Left ventricle myocardium superior (tissue), 1 donor: ENCODE measurements at regions not wholly inside any gene's neighbourhood (a gene's known extent, or its start where the extent isn't known, plus 50 kb on each side); places are given as distances from the start of the nearest gene placed in this dataset.

Experiments
- ATAC-seq: fragments of 200-7000 bp; cut with Tn5 transposase; one replicate; pipeline ENCODE4 v1.9.1; 2020; ENCODE audit warnings: mild to moderate bottlenecking, moderate library complexity
- DNase-seq: peaks from one replicate; pipeline ENCODE4 v3.0.0-alpha.2; 2020
- intact Hi-C: fragments of 100-400 bp; cut with micrococcal nuclease; formaldehyde crosslinking; loops from one replicate; pipeline ENCODE4 v1.11.0; 2022
- donor health status: DM: no; HTN: yes; CAD: no; lungs with severe emphysema.

GRCh38 chr10:83968052-83968451, 171.3 kb upstream of the GHITM start:
- DNase-seq, result no peak
- no peak for ATAC-seq
- intact Hi-C loops, result no loop called here

DNA sequence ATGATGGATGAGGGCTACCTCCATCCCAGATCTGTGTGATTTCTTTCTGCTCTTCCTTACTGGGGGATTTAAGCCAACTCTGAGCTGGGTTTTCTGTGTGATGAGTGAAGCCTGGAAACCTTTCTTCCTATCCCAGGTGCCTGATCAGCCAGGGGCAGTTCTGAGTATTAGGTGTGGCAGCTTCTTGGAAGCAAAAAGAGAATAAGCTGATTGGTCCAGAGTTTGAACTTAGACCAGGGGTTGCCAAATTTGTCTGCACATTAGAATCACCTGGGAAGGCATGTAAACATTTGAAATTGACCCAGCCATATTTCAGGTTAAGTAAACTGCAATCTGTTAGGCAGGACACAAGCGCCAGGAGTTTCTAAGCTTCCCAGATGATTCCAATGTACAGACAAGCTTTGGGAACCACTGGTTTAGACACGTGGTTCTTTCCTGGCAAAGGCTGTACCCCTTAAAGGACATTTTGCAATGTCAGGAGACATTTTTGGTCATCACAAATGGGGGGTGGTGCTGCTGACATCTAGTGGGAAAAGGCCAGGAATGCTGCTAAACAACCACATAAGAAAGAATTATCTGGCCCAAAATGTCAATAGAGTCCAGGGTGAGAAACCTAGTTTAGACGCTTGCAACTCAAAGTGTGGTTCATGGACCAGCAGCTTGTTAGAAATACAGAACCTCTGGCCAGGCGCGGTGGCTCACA, 160.5 kb upstream of the GHITM start:
- ATAC-seq (no peak), DNase-seq (no peak)
- intact Hi-C loops, result no loop called here

- ATAC-seq (no peak), DNase-seq (no peak)
- intact Hi-C loops, result no loop called here
Measured at GRCh38 chr10:83982812-83983211, 156.5 kb upstream of the GHITM start.

DNA sequence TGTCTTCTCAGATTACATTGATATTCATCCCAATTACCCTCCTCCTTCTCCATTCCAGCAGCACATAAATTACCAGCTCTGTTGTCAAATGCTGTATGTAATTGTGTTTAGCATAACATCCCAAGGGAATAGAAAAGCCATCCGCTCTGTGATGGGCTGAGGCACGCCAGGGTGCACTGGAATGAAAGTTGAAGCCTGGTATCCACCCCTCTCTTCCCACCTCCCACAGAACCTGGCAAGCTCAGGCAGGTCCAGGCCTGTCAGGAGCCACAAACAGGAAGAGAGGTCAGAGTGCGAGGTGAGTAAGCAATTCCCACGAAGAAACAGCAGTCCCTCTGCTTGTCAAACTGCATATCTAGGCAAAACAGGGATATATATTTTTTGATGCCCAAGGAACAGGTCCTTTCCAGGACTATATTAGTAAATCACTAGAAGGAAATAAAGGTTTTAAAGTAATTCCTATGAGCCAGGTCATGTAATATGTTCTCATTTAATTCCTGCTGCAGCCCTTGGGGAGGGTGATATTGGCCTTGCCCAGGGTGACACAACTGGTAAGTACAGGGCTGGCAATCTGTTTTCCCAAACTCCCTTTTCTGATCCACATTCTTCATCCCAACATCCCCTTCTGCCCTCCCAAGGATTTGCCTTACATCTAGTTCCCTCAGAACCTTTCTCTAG, 155.6 kb upstream of the GHITM start:
- intact Hi-C loops, result no loop called here
- ATAC-seq (no peak), DNase-seq (no peak)

GRCh38 chr10:83984256-83984640, 155.1 kb upstream of the GHITM start:
- DNase-seq (no peak), ATAC-seq (no peak)
- intact Hi-C loops, result no loop called here

GRCh38 chr10:83986800-83987199, 152.5 kb upstream of the GHITM start:
- no peak for DNase-seq
- intact Hi-C loops, result no loop called here
- ATAC-seq, result no peak

DNA sequence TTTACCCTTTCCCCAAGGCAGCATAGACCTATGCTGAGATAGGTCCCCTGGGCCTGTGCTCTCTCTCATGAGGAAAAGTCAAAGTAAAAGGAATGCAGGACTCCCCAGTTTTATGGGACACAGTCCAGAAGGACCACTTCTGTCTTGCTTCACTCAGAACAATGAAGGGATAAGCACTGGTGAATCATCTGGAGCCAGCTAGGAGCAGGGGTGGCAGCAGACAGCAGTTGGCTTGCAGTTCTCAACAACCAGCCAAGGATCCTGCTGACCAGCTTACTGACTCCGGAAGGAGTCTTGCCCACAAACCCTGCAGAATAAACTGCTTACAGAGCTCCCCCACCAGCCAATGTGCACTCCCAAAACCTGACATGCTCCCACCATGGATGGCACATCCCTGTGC, 152.1 kb upstream of the GHITM start:
- intact Hi-C loops, result no loop called here

DNA sequence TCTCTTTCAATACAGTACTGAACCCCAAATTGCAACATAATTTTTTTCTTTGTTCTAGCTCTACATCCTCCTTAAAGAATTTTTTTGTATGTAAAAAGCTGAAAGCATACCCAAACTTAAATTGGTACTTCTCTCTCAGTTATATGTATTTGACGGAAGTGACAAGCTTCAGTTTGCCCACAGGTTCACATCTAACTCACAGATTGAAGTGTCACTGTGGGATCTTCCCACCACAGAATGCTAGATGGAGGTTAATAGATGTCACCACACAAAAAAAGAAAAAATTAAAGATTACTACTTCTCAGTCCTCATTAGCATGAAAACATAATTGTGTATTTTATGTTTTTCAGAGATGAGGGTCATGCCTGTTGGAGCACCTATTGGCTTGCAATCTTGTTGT, 150.9 kb upstream of the GHITM start:
- DNase-seq, result no peak
- no peak for ATAC-seq
- intact Hi-C loops, result no loop called here

More for the DNA sequence above, 152.1 kb upstream of the GHITM start:
- ATAC-seq (no peak), DNase-seq (no peak)

GRCh38 chr10:83990126-83990525, 149.2 kb upstream of the GHITM start:
- intact Hi-C loops, result no loop called here
- ATAC-seq (no peak), DNase-seq (no peak)

DNA sequence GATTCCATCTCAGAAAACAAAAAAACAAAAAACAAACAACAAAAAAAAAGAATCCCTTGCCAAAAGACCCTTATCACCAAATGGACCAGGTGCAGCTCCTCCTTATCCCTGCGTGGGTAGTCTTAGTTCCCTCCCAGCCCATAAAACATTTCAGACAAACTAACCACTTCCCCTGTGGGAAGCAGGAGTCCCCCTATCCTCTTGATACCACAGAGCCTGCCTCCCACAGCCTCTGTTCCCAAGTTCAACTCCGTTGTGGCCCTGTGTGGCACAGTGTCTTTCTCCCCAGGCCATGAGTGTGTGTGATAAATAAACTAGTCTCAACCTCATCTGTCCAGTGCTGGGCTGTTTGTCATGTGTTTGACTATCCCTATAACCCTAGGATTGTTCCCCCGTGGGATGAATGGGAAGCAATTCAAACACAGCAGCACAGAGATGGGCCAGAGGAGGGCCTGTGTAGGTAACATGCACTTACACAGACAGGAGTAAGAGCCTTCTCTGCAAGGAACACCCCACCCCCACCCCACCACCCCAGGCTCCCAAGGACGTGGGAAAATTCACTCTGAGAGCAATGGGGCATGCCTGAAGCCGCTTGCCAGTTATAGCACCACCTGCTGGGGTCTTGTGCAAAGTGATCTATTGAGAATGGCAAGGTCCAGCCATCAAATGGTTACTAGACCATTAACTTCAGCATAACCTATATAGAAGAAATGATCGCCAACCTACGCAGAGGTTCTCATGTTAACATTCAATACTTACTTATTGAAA, 147.1 kb upstream of the GHITM start:
- intact Hi-C loops, result no loop called here
- no peak for DNase-seq
- no peak for ATAC-seq

DNA sequence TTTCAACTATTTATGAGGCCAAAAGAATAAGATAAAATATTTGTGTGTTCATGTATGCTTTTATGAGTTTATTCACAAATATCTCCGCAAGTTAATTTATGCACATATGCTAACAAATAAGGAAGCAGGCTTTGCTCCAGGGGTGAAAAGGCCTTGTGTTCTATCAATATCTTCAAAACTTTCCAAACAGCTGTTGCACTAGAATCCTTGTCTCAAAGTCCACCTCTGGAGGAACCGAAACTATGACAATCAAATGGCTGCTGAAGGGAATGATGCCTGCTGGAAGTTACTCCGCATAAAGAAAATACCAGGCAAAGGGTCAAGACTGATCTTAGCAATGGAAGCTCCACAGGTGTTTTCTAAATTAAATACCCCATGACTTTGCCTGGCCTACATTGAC, 145.0 kb upstream of the GHITM start:
- no peak for DNase-seq
- intact Hi-C loops, result no loop called here
- no peak for ATAC-seq

GRCh38 chr10:83995738-83996331, 143.5 kb upstream of the GHITM start:
- intact Hi-C loops, result no loop called here
- ATAC-seq (no peak), DNase-seq (no peak)

DNA sequence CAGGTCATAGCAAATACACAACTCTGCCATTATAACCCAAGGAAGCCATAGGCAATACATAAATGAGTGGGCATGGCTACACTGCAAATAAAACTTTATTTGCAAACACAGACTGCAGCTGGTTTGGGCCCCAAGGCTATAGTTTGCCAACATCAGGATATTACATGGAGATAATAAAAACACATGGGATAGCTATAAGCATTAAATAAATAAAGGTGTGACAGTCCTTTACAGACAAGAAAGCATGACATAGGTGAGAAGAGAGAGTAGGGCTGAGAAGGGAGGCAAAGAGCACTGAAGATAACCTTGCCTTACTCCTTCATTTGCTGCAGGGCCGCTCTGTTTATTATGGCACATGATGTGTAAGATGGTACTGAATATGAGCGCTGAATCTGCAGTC, 135.1 kb upstream of the GHITM start:
- DNase-seq, result no peak
- intact Hi-C loops, result no loop called here
- no peak for ATAC-seq

DNA sequence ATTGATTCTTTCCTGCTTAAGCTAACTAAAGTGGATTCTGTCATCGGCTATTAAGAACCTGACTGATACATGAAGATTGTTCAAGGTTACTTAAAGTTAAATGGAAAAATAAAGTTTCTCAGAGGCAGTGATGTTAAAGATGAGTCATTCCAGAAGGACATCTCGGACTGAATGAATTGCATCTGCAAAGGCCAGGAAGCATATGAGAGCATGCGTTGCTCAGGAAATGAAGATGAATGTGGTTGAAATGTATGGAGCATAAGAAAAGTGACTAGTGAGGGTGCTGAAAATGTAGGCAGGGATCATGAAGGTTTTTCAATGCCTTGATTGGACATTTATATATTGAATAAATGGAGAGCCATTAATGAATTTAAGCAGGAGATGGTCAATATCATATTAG, 133.9 kb upstream of the GHITM start:
- ATAC-seq (no peak), DNase-seq (no peak)
- intact Hi-C loops, result no loop called here

GRCh38 chr10:84007482-84007881, 131.8 kb upstream of the GHITM start:
- intact Hi-C loops, result no loop called here
- DNase-seq (no peak), ATAC-seq (no peak)

GRCh38 chr10:84008878-84009277, 130.4 kb upstream of the GHITM start:
- no peak for ATAC-seq
- intact Hi-C loops, result no loop called here
- no peak for DNase-seq

DNA sequence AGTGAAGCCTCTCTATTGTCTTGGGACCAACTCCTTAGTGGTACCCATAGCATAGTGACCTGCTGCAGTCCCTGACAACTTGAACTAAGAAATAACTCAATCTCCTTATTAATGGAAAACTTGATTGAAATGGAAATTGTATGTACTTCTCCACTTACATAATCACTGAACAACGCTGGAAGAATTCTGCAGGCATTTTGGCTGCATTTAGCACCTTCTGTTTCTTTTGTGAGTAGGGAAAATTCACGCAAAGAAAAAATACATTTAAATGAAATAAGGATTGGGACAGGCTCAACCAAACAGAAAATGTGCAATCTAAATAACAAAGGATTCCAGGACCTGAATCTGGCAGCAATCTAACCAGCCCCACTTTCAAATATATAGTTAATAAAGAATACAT, 126.9 kb upstream of the GHITM start:
- ATAC-seq (no peak), DNase-seq (no peak)
- intact Hi-C loops, result no loop called here

- DNase-seq, result no peak
- intact Hi-C loops, result no loop called here
- ATAC-seq, result no peak
Measured at GRCh38 chr10:84012831-84013458, 126.4 kb upstream of the GHITM start.

DNA sequence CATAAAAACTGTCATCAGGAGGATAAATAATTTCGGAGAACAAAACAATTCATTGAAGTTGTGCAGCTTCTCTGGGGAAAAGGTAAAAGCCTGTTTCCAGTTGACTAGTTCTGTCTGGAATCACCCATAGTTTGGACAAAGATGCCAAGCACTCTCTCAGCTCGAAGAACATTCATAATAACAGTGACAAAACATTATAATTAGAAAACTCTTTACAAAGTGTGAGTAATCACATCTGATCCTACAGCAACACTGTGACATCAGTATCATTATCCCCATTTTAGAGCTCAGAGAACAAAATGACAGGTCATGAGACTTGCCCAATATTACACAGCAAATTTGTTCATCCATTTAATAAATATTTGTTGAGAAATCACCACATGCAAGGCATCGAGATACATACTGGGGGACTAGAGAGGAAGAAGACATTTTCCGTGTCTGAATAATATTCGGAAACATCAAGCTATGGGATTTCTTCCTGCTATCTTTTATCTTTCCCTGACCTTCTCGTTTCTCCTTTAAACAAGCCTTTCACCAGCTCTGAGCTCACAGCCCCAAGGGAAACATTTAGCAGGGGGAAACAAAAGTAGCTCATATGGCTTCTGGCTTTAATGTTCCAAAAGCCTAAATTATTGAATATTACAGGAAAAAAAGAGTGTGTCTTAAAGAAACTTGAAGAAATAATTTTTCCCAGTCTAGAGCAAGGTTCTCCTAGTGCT, 123.3 kb upstream of the GHITM start:
- intact Hi-C loops, result no loop called here
- ATAC-seq (no peak), DNase-seq (no peak)
